ENCODE measurements at regions not wholly inside any gene's neighbourhood (a gene's known extent, or its start where the extent isn't known, plus 50 kb on each side); places are given as distances from the start of the nearest gene placed in this dataset.

DNA sequence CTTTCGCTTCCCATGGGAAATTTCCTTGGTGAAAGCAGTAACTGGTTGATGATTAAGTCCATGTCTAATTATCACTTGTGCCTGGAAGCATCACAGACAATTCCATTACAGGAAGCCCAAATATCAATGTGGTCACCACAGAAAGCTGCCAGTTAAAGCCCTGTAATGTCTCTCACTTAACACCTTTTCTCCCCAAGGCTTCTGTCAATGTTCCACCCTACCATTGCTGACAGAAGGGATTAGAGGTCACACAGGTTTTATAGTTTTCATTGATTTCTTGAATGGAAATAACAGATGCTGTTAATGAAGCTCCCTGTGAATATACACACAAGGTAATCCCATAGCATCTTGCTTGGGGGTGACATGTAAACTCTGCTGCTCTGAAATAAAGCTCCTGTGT is 279.2 kb downstream of the COX7C start:
- Histone ChIP-seq H3K23ac (ENCODE audit: low read depth, low read length) (no peak overlapping the region), H3K27ac (ENCODE audit: insufficient read depth, low read length) (no peak overlapping the region), H4K8ac (ENCODE audit: low read depth in 2 of 2, low read length in 2 of 2) (no peak overlapping the region), H3K14ac (replicated peaks; ENCODE audit: low read depth, low read length) (no peak overlapping the region), H3K79me1 (ENCODE audit: low read depth in 1 of 2, low read length in 2 of 2) (no peaks in the 10 kb centered on the region), H3K9me3 (ENCODE audit: control insufficient read depth, insufficient read depth, low read length) (no peaks in the 10 kb centered on the region), H4K91ac (ENCODE audit: insufficient read depth, low read depth, low read length) (no peak overlapping the region), H2AK5ac (ENCODE audit: low read depth, low read length) (no peak overlapping the region), H3K4ac (ENCODE audit: low read depth, low read length) (no peak overlapping the region), H4K20me1 (ENCODE audit: insufficient read depth, low read length) (no peaks in the 10 kb centered on the region), H3K4me3 (ENCODE audit: insufficient read depth, low read depth, low read length) (no peak overlapping the region), H2BK5ac (ENCODE audit: low read depth, low read length, poor library complexity, severe bottlenecking) (no peak overlapping the region), H3K36me3 (ENCODE audit: control insufficient read depth, insufficient read depth, low read length) (no peaks in the 10 kb centered on the region), H2BK20ac (ENCODE audit: low read depth, low read length) (no peak overlapping the region), H3K9me1 (ENCODE audit: insufficient read depth, low read length) (no peaks in the 10 kb centered on the region), H2AFZ (replicated peaks; ENCODE audit: low read length, poor library complexity) (no peak overlapping the region), H3K4me1 (ENCODE audit: control insufficient read depth, insufficient read depth, low read length) (no peaks in the 10 kb centered on the region), H4K5ac (ENCODE audit: low read depth, low read length) (no peak overlapping the region), H3K4me2 (ENCODE audit: low read depth, low read length) (no peak overlapping the region), H2BK120ac (ENCODE audit: low read depth, low read length) (no peak overlapping the region), H3K27me3 (ENCODE audit: control insufficient read depth, insufficient read depth, low read length) (no peaks in the 10 kb centered on the region; the same call in 1 of the 2 replicates), H3K56ac (ENCODE audit: extremely low read depth, insufficient read depth, low read length) (no peak overlapping the region), H2BK15ac (ENCODE audit: low read depth, low read length) (no peak overlapping the region), H3K9ac (ENCODE audit: low read depth, low read length) (no peak overlapping the region), H3K18ac (ENCODE audit: low read depth, low read length) (no peak overlapping the region), H2AK9ac (replicated peaks; ENCODE audit: low read depth, low read length, poor library complexity) (no peak overlapping the region)
- dilution Hi-C loops (cut with HindIII; ENCODE audit: low sequenced_read_pairs, unreplicated experiment) = no loop called here
- ChIA-PET POLR2A (ENCODE audit: unreplicated experiment) (interaction anchor here (0.6 kb wide), 1 partner anchor 1865 kb away, joined by 3 read pairs; no protein-coding TSS in a partner anchor), CTCF (interaction anchor here (0.7 to 1.1 kb wide), 3 partner anchors 17 to 465 kb away, joined by 3 to 7 read pairs (median 4); no protein-coding TSS in a partner anchor)
- DNase-seq = no peak
- BruUV-seq (replicated peaks) = no TSS peak
- intact Hi-C loops (cut with micrococcal nuclease) = no loop called here
- ATAC-seq (ENCODE audit: low read depth) = no peak
- no peak for TF ChIP-seq RFX5 (IDR thresholded peaks at IDR 0.05; ENCODE audit: low read depth, low read length)
- no peak for TF ChIP-seq BHLHE40 (IDR thresholded peaks at IDR 0.05; ENCODE audit: low read depth, low read length)
- TF ChIP-seq, protein P1, sequence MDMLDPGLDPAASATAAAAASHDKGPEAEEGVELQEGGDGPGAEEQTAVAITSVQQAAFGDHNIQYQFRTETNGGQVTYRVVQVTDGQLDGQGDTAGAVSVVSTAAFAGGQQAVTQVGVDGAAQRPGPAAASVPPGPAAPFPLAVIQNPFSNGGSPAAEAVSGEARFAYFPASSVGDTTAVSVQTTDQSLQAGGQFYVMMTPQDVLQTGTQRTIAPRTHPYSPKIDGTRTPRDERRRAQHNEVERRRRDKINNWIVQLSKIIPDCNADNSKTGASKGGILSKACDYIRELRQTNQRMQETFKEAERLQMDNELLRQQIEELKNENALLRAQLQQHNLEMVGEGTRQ (IDR thresholded peaks at IDR 0.05; ENCODE audit: low read depth, low read length) = no peak
- TF ChIP-seq CEBPB (IDR thresholded peaks at IDR 0.05; ENCODE audit: low read depth, low read length) = no peak
- in situ Hi-C loops (cut with MboI; ENCODE audit: low sequenced_read_pairs) = no loop called here
- WGBS, 2 experiments (ENCODE audit: extremely low coverage in 2 of 2, insufficient read length in 1 of 2) = no CpG with 5 or more reads among the region's 1 CpG
